NAMALWA (cell line): ENCODE measurements at regions not wholly inside any gene's neighbourhood (a gene's known extent, or its start where the extent isn't known, plus 50 kb on each side); places are given as distances from the start of the nearest gene placed in this dataset.
"Not testable (repeated sequence)": the region's sequence is repeated elsewhere in the genome, so short reads cannot be mapped to it uniquely, and the experiment has no call there.

Experiments used
- DNase-seq: peaks from one replicate; pipeline ENCODE4 v3.0.0-alpha.2; 2015; ENCODE audit warnings: low spot score

DNA sequence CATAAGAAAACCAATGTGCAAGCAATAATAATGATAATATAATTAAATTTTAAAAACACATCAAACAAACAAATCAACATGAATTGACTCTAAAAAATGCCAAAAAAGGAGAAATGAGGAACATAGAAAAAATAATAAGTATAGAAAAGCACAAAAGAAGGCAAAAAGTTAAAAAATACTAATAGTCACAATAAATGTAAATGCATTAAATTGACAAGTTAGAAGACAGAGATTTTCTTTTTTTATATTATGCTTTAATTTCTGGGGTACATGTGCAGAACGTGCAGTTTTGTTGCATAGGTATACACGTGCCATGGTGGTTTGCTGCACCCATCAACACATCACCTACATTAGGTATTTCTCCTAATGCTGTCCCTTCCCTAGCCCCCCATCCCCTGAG, 767.0 kb downstream of the ADCYAP1 start:
- DNase-seq, result not testable (repeated sequence)

DNA sequence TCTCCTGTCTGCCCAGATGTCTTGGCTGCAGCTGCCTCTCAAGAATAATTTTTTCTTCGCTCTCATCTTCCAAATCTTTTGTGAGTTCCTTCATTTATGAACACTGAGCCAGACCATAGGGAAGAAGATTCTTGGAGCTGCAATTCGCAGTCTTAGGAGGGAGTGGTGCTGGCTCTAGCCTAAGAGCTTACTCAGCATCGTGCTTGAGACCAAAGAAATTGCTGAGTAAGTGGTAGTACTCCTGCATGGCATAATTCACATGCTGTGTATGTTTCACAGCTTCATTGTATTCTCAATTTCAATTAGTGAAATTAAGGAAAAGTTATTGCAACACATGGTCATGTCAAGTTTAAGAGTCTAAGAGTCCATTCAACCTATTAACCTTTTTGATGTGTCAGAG, 771.7 kb downstream of the ADCYAP1 start:
- DNase-seq, result no peak

DNA sequence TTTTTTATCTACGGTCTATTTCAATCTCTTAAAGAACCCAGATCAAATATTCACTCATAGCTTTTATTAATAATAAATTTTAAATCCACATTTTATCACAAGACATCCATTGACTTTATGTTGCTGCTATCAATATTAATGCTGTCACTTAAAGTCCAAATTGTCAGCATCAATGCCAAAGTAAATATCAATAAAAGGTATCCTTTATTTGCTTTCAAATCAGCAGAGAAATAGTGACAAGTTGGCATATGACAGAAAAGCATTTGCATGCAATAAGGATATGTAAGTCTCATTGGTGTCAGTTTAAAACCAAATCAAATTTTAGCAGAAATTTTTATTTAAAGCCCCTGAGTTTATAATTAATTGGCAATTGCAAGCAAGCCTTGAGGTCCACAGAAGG, 775.4 kb downstream of the ADCYAP1 start:
- DNase-seq, result no peak

DNA sequence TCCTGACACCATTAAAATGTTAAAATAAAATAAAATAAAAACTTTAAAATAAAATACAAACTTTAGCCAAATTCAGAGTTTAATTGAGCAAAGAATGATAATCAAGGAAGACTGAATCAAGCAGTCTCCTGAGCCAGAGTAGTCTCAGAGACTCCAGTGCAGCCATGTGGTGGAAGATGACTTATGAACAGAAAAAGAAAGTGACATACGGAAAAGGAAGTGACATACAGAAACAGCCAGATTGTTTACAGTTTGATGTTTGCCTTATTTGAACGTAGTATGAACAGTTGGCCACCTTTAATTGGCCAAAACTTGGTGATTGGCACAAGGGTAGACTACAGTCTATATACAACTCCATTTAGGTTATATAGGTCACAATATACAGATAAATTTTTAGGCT, 787.2 kb downstream of the ADCYAP1 start:
- DNase-seq, result no peak

DNA sequence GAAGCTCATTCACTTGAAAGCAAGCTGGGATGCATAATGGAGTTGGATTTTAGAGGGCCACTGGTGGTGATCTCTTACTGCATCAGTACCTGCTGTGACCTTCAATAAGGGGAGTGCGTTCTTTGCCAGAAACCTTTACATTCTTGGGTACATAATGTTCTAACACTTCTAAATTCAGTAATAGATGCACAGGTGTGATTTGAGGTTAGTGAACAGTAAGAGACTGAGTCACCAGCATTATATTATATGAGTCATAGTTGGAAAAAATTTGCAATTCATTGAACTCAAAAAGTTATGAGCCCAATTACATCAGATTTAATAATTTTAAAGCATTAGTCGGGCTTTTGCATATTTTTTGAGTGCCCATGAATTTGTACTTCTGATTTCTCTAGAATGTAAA, 803.3 kb downstream of the ADCYAP1 start:
- no peak for DNase-seq

DNA sequence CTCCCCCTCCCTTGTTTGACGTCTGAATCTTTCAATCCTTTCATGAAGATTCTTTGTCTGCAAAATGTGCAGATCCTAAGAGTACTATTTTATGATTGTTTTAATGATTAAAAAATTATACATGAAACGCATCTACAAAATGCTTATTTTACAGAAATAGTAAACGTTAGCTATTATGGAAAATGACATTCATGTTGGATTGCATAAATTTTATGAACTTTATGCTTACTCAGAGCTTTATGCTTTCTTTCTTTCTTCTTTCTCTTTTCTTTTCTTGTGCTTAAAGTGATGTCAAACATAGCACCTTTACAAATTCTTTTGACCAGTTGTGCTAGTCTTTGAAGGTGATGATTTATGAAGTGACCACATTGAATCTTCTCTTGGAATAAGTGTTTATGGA, 805.4 kb downstream of the ADCYAP1 start:
- DNase-seq, result no peak

DNA sequence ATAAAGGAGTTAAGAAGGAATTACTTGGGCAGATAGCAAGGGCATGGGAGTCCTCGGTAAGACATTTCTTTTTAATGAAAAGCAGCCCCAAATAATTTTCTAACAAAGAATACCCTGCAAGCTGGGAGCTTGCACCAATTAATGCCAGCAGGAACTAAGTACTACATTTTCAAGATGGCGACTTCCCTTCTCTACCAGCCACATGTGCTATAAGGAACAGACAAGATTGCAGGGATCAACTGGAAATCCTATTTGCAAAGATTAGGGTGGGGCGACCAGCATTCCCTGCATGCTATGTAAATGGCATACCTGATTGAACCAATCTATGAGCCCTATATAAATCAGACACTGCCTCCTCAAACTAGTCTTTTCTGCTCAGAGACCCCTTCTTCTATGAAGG, 827.5 kb downstream of the ADCYAP1 start:
- DNase-seq, result no peak

DNA sequence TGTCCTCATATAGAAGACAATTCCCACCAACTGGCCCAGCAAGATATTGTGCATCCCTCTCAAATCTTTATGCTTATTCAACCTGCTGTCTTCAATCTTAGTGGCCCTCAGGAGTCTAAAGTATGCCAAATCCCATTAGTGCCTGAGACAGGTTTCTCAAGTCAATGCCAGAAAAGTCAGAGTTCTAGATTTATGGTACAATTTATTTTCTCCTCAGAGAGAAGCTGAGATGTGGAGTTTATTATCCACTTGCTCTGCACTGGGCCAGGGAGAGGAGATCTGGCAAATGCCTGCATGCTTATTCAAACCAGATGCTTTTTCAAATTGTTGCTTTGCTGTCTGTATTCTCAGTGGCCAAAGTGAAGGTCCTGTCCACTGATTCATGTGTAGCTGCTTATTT, 825.2 kb downstream of the METTL4 start:
- DNase-seq, result no peak

DNA sequence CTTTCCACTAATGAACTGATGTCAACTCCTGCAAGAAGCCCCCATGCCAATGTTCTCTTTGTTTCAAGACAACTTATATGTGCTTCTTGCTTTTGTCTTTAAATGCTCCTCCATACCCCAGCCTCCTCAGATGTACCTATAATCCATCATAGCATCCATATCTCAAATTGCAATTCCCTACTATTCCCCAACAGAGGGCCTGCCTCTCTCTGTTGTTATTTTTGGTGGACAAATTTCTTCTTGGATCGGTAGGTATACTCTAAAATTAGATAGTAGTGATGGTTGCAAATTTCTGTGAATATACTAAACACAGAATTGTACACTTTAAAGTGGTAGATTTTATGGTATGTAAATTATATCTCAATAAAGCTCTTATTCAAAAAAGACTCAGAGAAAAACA, 820.1 kb downstream of the METTL4 start:
- DNase-seq, result no peak

DNA sequence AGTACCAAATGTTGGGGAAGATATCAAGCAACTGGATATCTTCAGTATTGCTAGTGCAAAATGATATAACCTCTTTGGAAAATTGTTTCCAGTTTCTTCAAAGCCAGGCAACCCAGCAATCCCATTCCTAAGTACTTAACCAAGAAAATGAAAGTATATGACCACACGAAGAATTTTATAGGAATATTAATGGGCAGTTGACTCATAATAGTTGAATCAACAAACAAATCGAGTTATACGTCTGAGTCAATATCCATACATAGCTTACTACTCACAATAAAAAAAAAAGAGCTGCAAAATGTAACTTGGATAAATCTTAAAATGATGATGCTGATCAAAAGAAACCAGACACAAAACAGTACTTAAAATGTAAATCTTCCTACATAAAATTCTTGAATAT, 810.4 kb downstream of the METTL4 start:
- no peak for DNase-seq

DNA sequence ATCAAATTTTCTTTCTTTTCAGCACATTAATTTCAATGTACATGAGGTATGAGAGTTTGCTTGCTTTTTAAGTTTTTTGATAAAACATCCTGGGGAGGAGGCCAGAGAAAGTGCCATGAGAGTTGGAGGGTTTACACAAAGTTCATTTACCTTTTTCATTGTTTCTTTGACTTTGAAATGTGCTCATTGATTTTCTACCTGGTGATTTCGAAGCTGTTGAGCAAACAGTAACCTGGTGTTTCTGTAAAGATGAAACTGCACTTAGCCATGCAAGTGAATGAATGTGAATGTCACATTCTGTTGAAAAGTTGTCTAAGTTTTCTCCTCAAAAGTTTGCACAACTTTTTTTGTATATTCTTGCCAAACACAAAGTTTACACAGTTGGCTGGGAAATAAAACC, 797.0 kb downstream of the METTL4 start:
- no peak for DNase-seq

DNA sequence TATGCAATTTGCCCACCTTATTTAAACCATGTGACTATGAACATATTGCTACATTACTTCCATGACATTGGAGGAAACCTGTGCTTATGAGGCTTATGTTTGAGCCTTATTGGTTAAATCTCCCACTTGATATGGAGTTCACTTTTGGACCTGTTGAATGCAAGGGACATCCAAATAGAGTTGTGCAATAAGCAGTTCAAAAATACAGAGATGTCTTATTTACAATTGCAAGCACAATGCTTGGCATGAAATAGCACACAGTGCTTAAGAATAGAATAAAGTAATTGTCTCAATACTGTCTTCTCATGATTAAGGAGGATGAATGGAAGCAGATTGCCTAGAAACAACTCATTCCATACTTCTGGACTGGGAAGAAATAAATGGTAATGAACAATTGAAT, 793.5 kb downstream of the METTL4 start:
- no peak for DNase-seq

DNA sequence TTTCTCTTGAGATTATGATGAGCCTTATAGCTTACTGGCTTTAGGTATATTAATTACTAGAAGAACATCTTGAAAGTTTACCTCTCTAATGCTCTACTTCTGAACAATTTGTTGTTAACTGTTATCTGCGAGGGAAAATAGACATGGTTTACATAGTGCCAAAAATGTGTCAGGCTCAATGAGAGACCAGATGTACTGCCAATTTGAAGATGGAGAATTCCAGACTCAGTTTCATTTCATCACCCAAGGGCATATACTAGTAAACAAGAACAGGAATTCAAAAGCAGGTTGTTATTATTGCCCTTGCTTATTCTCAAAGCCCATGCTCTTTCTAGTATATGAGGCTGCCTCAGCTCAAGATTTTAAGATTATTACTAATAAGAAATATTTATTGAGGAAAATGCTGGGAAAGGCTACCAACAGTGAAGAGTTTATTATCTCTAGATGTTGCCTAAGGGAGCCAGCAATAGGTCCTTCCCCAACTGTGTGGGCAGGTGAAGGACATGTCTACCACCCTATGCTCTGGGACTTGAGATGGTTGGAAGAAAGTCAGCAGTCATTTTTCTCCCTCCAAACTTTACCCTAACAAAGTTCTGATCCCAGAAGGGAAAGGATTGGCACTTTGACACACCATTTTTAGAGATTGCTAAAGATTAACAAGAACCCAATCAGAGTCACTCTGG, 792.7 kb downstream of the METTL4 start:
- no peak for DNase-seq

DNA sequence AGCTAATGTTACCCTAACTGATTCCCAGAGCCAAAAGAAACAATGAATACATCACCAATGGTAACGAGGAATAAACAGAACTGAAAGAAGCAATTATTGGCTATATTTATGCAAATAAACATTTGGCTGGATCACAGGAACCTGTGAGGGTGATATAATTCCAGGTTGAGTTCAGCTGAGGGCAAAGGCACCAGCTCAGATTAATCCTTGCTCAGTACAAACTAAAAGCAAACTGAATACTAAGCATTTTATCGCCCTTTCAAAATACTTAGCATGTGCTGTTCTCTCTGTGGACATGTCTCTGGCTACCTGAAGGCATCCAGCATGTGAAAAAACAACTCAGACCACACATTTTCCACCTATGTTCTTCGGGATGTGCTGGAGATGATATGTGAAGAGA, 791.7 kb downstream of the METTL4 start:
- DNase-seq, result no peak

DNA sequence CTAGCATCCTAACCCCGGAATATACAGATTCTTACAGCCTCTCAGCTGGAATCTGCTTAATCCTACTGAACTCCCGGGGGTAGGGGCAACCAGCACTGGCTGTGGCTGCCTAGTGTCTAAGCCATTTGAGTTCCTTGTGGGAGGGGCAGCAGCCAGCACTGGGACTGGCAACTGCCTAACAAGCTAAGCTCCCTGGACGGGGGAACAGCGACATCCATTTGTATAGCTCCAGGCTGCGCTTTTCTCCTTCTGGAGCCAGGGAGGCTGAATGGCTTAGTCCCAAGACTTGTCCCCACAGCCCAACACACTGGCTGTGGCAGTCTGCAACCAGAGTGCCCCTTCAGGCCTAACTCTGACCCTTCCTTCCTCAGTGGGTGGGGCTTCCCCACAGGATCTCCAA, 787.2 kb downstream of the METTL4 start:
- DNase-seq, result no peak

DNA sequence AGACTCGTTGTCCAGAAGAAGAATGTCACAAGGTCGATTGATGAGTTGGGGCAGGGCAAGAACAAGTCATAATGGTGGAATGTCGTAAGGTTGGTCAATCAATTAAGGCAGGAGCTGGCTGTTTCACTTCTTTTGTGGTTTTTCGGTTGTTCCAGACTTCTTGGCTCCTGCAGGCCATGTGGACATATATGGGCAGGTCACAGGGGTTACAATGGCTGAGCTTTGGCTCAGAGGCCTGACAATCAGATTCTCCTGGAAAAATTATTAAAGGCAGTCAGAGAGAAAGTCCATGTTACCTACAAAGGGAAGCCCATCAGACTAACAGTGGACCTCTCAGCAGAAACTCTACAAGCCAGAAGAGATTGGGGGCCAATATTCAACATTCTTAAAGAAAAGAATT, 785.3 kb downstream of the METTL4 start:
- not testable (repeated sequence) for DNase-seq

DNA sequence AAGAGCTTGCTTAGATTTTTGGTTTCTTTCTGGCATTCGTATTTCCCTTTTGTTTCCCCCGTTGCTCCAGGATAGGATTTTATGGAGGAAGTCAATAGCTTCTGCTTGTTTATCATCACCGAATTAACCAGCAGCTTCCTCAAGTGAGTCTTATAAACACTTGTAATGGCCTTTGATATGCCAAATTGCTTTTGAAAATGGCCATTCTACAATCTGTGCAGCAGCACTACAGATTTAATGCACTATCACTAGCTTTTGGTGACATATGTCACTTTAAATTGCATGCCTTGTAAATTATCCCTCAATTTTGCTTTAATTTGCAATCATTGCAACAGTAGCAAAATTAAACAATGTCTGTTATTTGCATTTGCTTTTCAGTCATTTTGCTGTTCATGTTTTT, 774.7 kb downstream of the METTL4 start:
- no peak for DNase-seq

DNA sequence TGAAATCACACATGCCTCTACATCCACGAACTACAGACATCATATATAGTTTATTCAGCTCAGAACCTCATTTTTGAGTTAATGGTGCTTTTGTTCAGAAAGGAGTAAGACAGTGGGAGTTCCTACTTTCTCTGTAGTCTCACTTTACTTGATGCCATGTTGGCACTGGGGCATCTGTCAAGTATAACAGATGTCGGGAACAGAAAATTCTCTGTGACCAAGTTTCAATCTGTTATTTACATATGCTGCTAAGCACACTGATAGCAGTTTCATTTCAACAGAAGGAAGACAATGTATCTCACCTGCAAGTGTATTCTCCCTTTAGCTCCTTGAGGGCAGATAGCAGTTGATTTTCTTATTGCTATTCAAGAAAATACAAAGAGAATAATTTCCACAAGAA, 774.1 kb downstream of the METTL4 start:
- DNase-seq, result no peak

DNA sequence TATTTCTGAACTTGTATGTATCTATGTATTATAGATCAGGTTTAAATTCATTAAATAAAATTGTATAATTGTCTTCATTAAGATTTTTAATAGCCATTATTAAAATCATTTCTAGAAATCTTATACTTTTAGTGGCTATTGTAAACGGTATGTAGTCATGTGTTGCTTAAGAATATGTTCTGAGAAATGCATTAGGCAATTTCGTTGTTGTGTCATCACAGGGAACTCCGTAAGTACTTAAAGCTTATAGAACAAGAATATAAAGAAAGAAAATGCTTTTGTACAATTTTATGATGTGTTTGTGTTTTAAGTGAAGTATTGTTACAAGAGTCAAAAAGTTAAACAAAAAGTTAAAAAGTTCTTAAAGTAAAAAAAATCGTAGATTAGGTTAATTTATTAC, 765.8 kb downstream of the METTL4 start:
- no peak for DNase-seq

DNA sequence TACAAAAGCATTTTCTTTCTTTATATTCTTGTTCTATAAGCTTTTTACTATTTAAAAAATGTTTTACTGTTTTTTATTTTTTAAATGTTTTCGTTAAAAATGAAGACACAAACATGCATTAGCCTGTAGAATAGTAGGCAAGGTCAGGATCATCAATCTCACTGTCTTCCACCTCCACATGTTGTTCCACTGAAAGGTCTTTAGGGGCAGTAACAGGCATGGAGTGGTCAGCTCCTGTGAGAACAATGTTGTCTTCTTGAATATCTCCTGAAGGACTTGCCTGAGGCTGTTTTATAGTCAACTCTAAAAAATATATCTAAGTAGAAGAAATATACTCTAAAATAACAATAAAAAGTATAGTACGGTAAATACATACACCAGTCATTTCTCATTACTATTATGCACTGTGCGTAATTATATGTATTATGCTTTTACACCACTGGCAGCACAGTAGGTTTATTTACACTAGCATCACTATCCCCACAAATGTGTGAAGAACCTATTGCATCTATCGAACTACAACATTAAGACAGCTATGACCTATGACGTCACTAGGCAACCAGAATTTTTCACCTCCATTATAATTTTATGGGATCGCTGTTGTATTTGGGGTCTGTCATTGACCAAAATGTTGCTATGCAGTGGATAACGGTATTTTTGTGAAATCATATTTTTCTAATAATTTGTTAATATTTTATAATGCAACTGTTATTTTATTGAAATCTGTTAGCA, 764.3 kb downstream of the METTL4 start:
- peak; percentile 3 for DNase-seq

DNA sequence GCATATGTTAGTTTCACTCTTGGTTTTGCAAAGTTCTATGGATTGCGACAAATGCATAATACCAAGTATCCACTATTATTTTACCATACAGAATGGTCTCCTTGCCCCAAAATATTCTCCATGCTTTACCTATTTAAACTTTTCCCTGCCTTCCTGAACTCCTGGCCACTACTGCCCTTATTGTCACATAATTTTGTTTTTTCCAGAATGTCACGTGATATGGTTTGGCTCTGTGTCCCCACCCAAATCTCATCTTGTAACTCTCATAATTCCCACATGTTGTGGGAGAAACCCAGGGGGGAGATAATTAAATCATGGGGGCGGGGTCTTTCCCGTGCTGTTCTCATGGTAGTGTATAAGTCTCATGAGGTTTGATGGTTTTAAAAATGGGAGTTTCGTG, 760.0 kb downstream of the METTL4 start:
- DNase-seq, result no peak

DNA sequence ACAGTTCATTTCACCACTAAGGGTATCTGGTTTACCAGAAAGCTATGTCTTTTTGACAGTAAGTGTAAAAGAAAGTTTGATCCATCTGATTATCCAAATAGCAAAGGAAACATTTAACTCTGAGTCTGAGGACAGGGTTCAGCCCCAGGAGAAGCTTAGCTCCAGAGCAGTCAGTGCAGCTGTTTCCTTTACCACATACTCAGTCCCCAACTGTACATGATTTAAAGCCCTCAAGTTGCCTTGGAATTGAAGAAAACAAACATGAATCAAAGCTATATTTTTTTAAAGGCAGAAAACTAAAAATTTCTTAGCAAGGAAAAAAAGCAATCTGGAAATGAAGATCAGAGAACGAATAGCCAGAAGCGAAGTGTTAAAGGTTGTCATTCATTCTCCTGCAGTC, 746.0 kb downstream of the METTL4 start:
- no peak for DNase-seq

DNA sequence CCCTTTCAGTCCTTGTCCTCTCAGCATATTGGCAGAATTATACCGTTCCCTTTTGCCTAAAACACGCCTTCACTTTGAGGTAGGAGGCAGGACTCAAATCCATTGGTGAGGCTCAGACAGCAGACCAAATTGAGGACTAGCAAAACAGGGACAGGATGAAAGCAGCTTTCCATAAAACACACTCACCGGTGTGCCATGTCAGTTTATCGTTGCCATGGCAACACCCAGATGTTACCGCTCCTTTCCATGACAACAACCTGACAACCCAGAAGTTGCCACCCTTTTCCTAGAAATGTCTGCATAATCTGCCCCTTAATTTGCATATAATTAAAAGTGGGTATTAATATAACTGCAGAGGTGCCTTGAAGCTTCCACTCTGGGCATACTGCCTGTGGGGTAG, 730.4 kb downstream of the METTL4 start:
- peak; percentile 5 for DNase-seq

DNA sequence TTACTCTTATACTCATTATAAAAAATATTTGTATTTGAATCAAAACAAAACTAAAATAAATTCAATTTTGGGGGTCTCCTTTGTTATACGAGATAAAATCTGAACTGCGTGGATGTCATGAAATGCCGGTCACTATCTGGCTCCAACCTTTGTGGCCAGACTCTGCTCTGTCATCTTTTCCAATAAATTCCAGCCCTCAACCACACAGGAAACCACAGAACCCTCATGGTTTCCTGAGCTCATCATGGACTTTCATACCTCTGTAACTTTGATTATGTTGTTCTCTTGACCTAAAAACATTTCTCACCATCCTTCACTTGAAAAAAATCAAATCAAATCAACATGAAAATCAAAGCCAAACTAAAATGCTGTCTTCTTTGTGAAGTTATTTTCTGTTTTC, 724.7 kb downstream of the METTL4 start:
- DNase-seq, result no peak
